Transverse colon (tissue), 4 donors: ENCODE measurements at regions not wholly inside any gene's neighbourhood (a gene's known extent, or its start where the extent isn't known, plus 50 kb on each side); places are given as distances from the start of the nearest gene placed in this dataset.

Source experiments
- CTCF ChIP-seq, 5 experiments: fragments of 200-600 bp in 3 of 5; fragments of 450-650 bp in 2 of 5; sonication (generic) in 3 of 5; IDR thresholded peaks; 1 replicate in 2 of 5; 2 replicates in 3 of 5; pipeline ENCODE4 v1.5.1; 2016 to 2017; ENCODE audit warnings: antibody characterized with exemption in 5 of 5, inconsistent platforms in 3 of 5, mild to moderate bottlenecking in 2 of 5, moderate library complexity in 1 of 5
- EP300 ChIP-seq: sonication (generic); formaldehyde crosslinking; IDR thresholded peaks from one replicate; pipeline ENCODE4 v1.6.1; 2017; ENCODE audit warnings: antibody characterized with exemption, low read depth
- POLR2A ChIP-seq: fragments of 450-650 bp; IDR thresholded peaks from one replicate; pipeline ENCODE4 v1.6.1; 2016; ENCODE audit warnings: antibody characterized with exemption, mild to moderate bottlenecking, moderate library complexity
- POLR2AphosphoS5 ChIP-seq, 3 donors: sonication (generic); formaldehyde crosslinking; IDR thresholded peaks; one replicate each; pipeline ENCODE4 v1.6.1; 2016; ENCODE audit warnings: antibody characterized with exemption in 3 of 3

DNA sequence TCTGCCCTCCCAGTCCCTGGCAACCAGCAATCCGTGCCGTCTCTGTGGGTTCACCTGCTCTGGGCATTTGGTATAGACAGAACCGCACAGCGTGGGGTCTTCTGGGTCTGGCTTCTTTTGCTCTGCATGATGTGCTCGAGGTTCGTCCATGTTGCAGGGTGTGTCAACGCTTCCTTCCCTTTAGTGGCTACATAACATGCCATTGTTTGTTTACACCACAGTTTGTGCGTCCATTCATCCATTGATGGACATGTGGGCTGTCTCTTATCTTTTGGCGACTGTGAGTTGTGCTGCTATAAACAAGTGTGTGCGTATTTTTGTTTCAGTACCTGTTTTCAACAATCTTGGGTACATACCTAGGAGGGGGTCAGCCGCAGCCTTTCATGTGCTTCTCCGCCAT lies 149.5 kb upstream of the RPS6KA2 start:
- no peak for TF ChIP-seq CTCF (IDR thresholded peaks at IDR 0.05)
- TF ChIP-seq POLR2A, result no peak
- TF ChIP-seq EP300, result no peak
- no peak for TF ChIP-seq POLR2AphosphoS5 (IDR thresholded peaks at IDR 0.05)
